Sigmoid colon (tissue), 4 donors: ENCODE measurements at regions not wholly inside any gene's neighbourhood (a gene's known extent, or its start where the extent isn't known, plus 50 kb on each side); places are given as distances from the start of the nearest gene placed in this dataset.

ENCODE experiments used
- CTCF ChIP-seq, 4 experiments: fragments of 450-650 bp in 3 of 4; fragments of 200-600 bp in 1 of 4; IDR thresholded peaks; one replicate each; pipeline ENCODE4 v1.5.1; 2016 to 2019; ENCODE audit warnings: antibody characterized with exemption in 4 of 4, mild to moderate bottlenecking in 3 of 4, moderate library complexity in 2 of 4
- EP300 ChIP-seq, 4 donors: sonication (generic); formaldehyde crosslinking; IDR thresholded peaks; one replicate each; pipeline ENCODE4 v1.6.1; 2017; ENCODE audit warnings: antibody characterized with exemption in 4 of 4
- POLR2A ChIP-seq, 2 donors: fragments of 450-650 bp; IDR thresholded peaks; one replicate each; pipeline ENCODE4 v1.6.1; 2016; ENCODE audit warnings: antibody characterized with exemption in 2 of 2, mild to moderate bottlenecking in 2 of 2, moderate library complexity in 2 of 2
- POLR2AphosphoS5 ChIP-seq, 4 donors: sonication (generic); formaldehyde crosslinking; IDR thresholded peaks; one replicate each; pipeline ENCODE4 v1.6.1; 2017; ENCODE audit warnings: antibody characterized with exemption in 4 of 4

- TF ChIP-seq POLR2AphosphoS5 (IDR thresholded peaks at IDR 0.05): no peak
- no peak for TF ChIP-seq CTCF (IDR thresholded peaks at IDR 0.05)
- no peak for TF ChIP-seq POLR2A (IDR thresholded peaks at IDR 0.05)
- TF ChIP-seq EP300 (IDR thresholded peaks at IDR 0.05): no peak
Observed at GRCh38 chr3:64885055-64885454, 197.3 kb upstream of the ADAMTS9 start.
